A549 (cell line): ENCODE measurements at regions not wholly inside any gene's neighbourhood (a gene's known extent, or its start where the extent isn't known, plus 50 kb on each side); places are given as distances from the start of the nearest gene placed in this dataset.

Experiments
- ATAC-seq, 2 experiments: fragments of 200-7000 bp in 1 of 2; fragments of >200 bp in 1 of 2; cut with Nextera tagmentation in 1 of 2; cut with Tn5 transposase in 1 of 2; 3 replicates each; pipeline versions ENCODE4 v1.8.0 to v1.9.1; 2018 to 2020; ENCODE audit warnings: mild to moderate bottlenecking in 1 of 2, moderate library complexity in 1 of 2
- CTCF ChIA-PET: fragments of 300-600 bp; sonication (Branson Sonifier 250); formaldehyde crosslinking; extraction: SDS; loops from one replicate; lab custom pipeline; 2021; ENCODE audit warnings: antibody characterized with exemption, inconsistent platforms; lab: Yijun Ruan, JAX
- POLR2A ChIA-PET: fragments of 350-600 bp; formaldehyde crosslinking; extraction: SDS; loops from one replicate; lab custom pipeline; 2021; ENCODE audit warnings: antibody characterized with exemption, inconsistent platforms; lab: Yijun Ruan, JAX
- DNase-seq, 2 experiments: peaks; one replicate each; pipeline versions ENCODE4 v3.0.0 to v3.0.0-alpha.2; 2011 to 2016; ENCODE audit warnings: low read depth in 1 of 2, low spot score in 1 of 2
- FAIRE-seq: peaks from 2 replicates; lab custom pipeline; 2011; peaks lifted over from hg19 to GRCh38; lab: Jason Lieb, UNC
- H3K27ac ChIP-seq, 2 experiments: fragments of >200 bp; sonication (Bioruptor Twin); formaldehyde crosslinking; 3 replicates each; pipeline ENCODE4 v1.5.1; 2016 to 2017
- H3K4me1 ChIP-seq: fragments of >200 bp; sonication (Bioruptor Twin); formaldehyde crosslinking; 3 replicates; pipeline ENCODE4 v1.6.1; 2016
- H3K4me2 ChIP-seq: fragments of >200 bp; sonication (Bioruptor Twin); formaldehyde crosslinking; 3 replicates; pipeline ENCODE4 v1.6.1; 2016
- H3K4me3 ChIP-seq: fragments of >200 bp; sonication (Bioruptor Twin); formaldehyde crosslinking; 3 replicates; pipeline ENCODE4 v1.5.1; 2016
- H3K9me3 ChIP-seq: fragments of >200 bp; sonication (Bioruptor Twin); formaldehyde crosslinking; 3 replicates; pipeline ENCODE4 v1.6.1; 2016
- ATOH8 ChIP-seq: fragments of 250-450 bp; sonication (Bioruptor Pico); IDR thresholded peaks from 2 replicates; pipeline ENCODE4 v1.5.0; 2020; ENCODE audit warnings: low read depth, mild to moderate bottlenecking, moderate library complexity
- BHLHE40 ChIP-seq: IDR thresholded peaks from 2 replicates; pipeline ENCODE4 v1.6.1; 2012; ENCODE audit warnings: low read depth, low read length, inconsistent platforms
- CBX2 ChIP-seq: fragments of 200-600 bp; sonication (generic); IDR thresholded peaks from 2 replicates; pipeline ENCODE4 v1.6.1; 2016; ENCODE audit warnings: low read depth, mild to moderate bottlenecking, borderline replicate concordance
- CHD2 ChIP-seq: fragments of 150-350 bp; IDR thresholded peaks from 2 replicates; pipeline ENCODE4 v1.6.1; 2014; ENCODE audit warnings: low read length; ENCODE audit not compliant: partially characterized antibody
- CHD4 ChIP-seq: fragments of 200-600 bp; sonication (generic); IDR thresholded peaks from 2 replicates; pipeline ENCODE4 v1.6.1; 2016; ENCODE audit warnings: antibody characterized with exemption, mild to moderate bottlenecking, borderline replicate concordance
- EHF ChIP-seq: fragments of 250-450 bp; sonication (Bioruptor Pico); IDR thresholded peaks from 2 replicates; pipeline ENCODE4 v1.5.0; 2020; ENCODE audit warnings: mild to moderate bottlenecking
- ELK1 ChIP-seq: fragments of 150-350 bp; IDR thresholded peaks from 2 replicates; pipeline ENCODE4 v1.6.1; 2014; ENCODE audit warnings: low read depth, mild to moderate bottlenecking, low read length
- EP300 ChIP-seq, 2 experiments: fragments of >200 bp; sonication (Bioruptor Twin); formaldehyde crosslinking; IDR thresholded peaks; 2 replicates in 1 of 2; 3 replicates in 1 of 2; pipeline ENCODE4 v1.6.1; 2016 to 2017
- ESRRA ChIP-seq: fragments of 150-350 bp; IDR thresholded peaks from 2 replicates; pipeline ENCODE4 v1.6.1; 2014; ENCODE audit warnings: mild to moderate bottlenecking, low read length, borderline replicate concordance
- FOSB ChIP-seq: fragments of 250-450 bp; sonication (Bioruptor Pico); IDR thresholded peaks from 2 replicates; pipeline ENCODE4 v1.5.0; 2020; ENCODE audit warnings: mild to moderate bottlenecking, moderate library complexity
- FOSL2 ChIP-seq, 2 experiments: fragments of 450-650 bp in 1 of 2; fragments of >200 bp in 1 of 2; sonication (Bioruptor Twin) in 1 of 2; formaldehyde crosslinking; IDR thresholded peaks; 2 replicates each; pipeline versions ENCODE4 v1.5.0 to v1.6.1; 2016 to 2020; ENCODE audit warnings: mild to moderate bottlenecking in 1 of 2, moderate library complexity in 1 of 2
- FOXS1 ChIP-seq: fragments of 250-450 bp; sonication (Bioruptor Pico); IDR thresholded peaks from 2 replicates; pipeline ENCODE4 v1.5.0; 2020; ENCODE audit warnings: mild to moderate bottlenecking, moderate library complexity
- GATA3 ChIP-seq: IDR thresholded peaks from 2 replicates; pipeline ENCODE4 v1.6.1; 2012; ENCODE audit warnings: borderline replicate concordance
- HDAC2 ChIP-seq: fragments of 200-600 bp; sonication (generic); IDR thresholded peaks from 2 replicates; pipeline ENCODE4 v1.6.1; 2016
- HES2 ChIP-seq: fragments of >200 bp; sonication (Bioruptor Twin); formaldehyde crosslinking; IDR thresholded peaks from 2 replicates; pipeline ENCODE4 v1.6.1; 2016
- HOXB13 ChIP-seq: fragments of 250-450 bp; sonication (Bioruptor Pico); IDR thresholded peaks from 2 replicates; pipeline ENCODE4 v1.5.0; 2020; ENCODE audit warnings: low read depth, mild to moderate bottlenecking, moderate library complexity
- KDM5A ChIP-seq: fragments of 200-600 bp; sonication (generic); IDR thresholded peaks from 2 replicates; pipeline ENCODE4 v1.6.1; 2016; ENCODE audit warnings: antibody characterized with exemption, mild to moderate bottlenecking
- MAFK ChIP-seq: fragments of 450-650 bp; IDR thresholded peaks from 2 replicates; pipeline ENCODE4 v1.6.1; 2014; ENCODE audit not compliant: partially characterized antibody
- MYC ChIP-seq: IDR thresholded peaks from 2 replicates; pipeline ENCODE4 v1.6.1; 2012; ENCODE audit warnings: mild to moderate bottlenecking, inconsistent platforms, low read length, improper control_type of control experiment, borderline replicate concordance
- NFE2L2 ChIP-seq: fragments of 150-350 bp; conservative IDR thresholded peaks from 2 replicates; pipeline ENCODE4 v1.6.1; 2014; ENCODE audit warnings: low read length
- PHF8 ChIP-seq: fragments of 200-600 bp; sonication (generic); IDR thresholded peaks from 2 replicates; pipeline ENCODE4 v1.6.1; 2016; ENCODE audit warnings: low read depth, mild to moderate bottlenecking, antibody characterized with exemption, moderate library complexity, borderline replicate concordance
- POLR2AphosphoS2 ChIP-seq: conservative IDR thresholded peaks from 2 replicates; pipeline ENCODE4 v1.6.1; 2012; ENCODE audit warnings: low read length, improper control_type of control experiment, inconsistent platforms
- RARB ChIP-seq: fragments of 250-450 bp; sonication (Bioruptor Pico); IDR thresholded peaks from 2 replicates; pipeline ENCODE4 v1.8.0; 2021; ENCODE audit warnings: mild to moderate bottlenecking, moderate library complexity
- RNF2 ChIP-seq: fragments of 200-600 bp; sonication (generic); IDR thresholded peaks from 2 replicates; pipeline ENCODE4 v1.6.1; 2016; ENCODE audit warnings: low read depth, mild to moderate bottlenecking, antibody characterized with exemption, moderate library complexity, borderline replicate concordance
- SMC3 ChIP-seq: fragments of >200 bp; sonication (Bioruptor Twin); formaldehyde crosslinking; IDR thresholded peaks from 3 replicates; pipeline ENCODE4 v1.6.1; 2018; ENCODE audit warnings: inconsistent platforms
- SREBF2 ChIP-seq: fragments of 450-650 bp; IDR thresholded peaks from 2 replicates; pipeline ENCODE4 v1.6.1; 2014; ENCODE audit warnings: mild to moderate bottlenecking, moderate library complexity
- ZC3H11A ChIP-seq: fragments of 450-650 bp; IDR thresholded peaks from 2 replicates; pipeline ENCODE4 v1.6.1; 2014; ENCODE audit warnings: antibody characterized with exemption, mild to moderate bottlenecking
- ZFP36 ChIP-seq: fragments of 450-650 bp; IDR thresholded peaks from 2 replicates; pipeline ENCODE4 v1.6.1; 2014; ENCODE audit warnings: borderline replicate concordance; ENCODE audit not compliant: partially characterized antibody
- ZSCAN20 ChIP-seq: fragments of 250-450 bp; sonication (Bioruptor Pico); IDR thresholded peaks from 2 replicates; pipeline ENCODE4 v1.8.0; 2022; ENCODE audit warnings: mild to moderate bottlenecking, moderate library complexity
- WGBS: methylation state at CpG from one replicate; pipeline ENCODE4 v1.1.6; 2017; ENCODE audit errors: missing lambda C conversion rate; 5-methylcytosine and 5-hydroxymethylcytosine counted together
- TF ChIP-seq, protein P1 (sequence below): IDR thresholded peaks from 2 replicates; pipeline ENCODE4 v1.6.1; 2012

DNA sequence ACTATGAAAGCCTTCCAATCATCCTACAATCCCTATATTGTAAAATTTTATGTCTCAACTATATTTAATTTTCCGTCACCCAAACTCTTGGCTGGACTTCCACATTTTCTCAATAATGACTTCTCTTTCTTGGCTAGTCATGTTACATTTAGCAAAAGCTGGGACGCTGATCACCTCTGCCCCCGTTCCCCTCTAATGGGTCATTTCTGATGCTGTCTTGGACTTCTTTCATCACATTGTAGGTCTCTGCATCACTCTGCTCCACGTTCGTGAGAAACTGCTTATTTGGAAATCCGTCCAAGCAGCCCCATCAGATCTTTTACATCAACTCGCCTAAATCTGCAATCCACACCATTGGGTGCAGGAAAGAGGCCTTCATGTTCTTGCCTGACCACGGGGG, 203.8 kb downstream of the MYLK4 start:
- no peak for TF ChIP-seq GATA3
- no peak for TF ChIP-seq MYC
- no peak for TF ChIP-seq HDAC2
- no peak for TF ChIP-seq NFE2L2
- no peak for TF ChIP-seq POLR2AphosphoS2
- TF ChIP-seq ESRRA: no peak
- no peak for TF ChIP-seq HOXB13 (CRISPR knock-in tag)
- TF ChIP-seq SREBF2: no peak
- TF ChIP-seq CHD4: no peak
- TF ChIP-seq, all 56 proteins: peak for 0
- POLR2A ChIA-PET: no interaction called here
- WGBS: 64% methylated on average over 8 of the region's 8 CpGs

GRCh38 chr6:2545383-2546038, 205.2 kb downstream of the MYLK4 start:
- WGBS: 48% methylated on average over 6 of the region's 6 CpGs
- DNase-seq: no peak
- Histone ChIP-seq H3K4me2 (no peak overlapping the region), H3K4me1 (no peaks in the 10 kb centered on the region), H3K4me3 (no peak overlapping the region), H3K9me3 (0 out of 3 replicates have a peak, but pooled peaks cover 4% of the 10 kb centered on the region), H3K27ac (no peak overlapping the region)
- ATAC-seq: no peak
- no peak for FAIRE-seq
- CTCF ChIA-PET: interaction anchor here (0.9 kb wide), 1 partner anchor 88 kb away, joined by 3 read pairs; no protein-coding TSS in a partner anchor
- POLR2A ChIA-PET: no interaction called here
- TF ChIP-seq, protein P1, sequence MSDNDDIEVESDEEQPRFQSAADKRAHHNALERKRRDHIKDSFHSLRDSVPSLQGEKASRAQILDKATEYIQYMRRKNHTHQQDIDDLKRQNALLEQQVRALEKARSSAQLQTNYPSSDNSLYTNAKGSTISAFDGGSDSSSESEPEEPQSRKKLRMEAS: no peak
- TF ChIP-seq ZFP36 (no peak), ELK1 (no peak), RARB (CRISPR knock-in tag) (no peak), FOXS1 (CRISPR knock-in tag) (no peak), EHF (CRISPR knock-in tag) (no peak), BHLHE40 (no peak), ZC3H11A (no peak), MAFK (no peak), EP300 (IDR thresholded peaks at IDR 0.05) (no peak), CBX2 (no peak), KDM5A (no peak), RNF2 (no peak), ZSCAN20 (CRISPR knock-in tag) (no peak), FOSB (no peak), MYC (no peak), GATA3 (no peak), PHF8 (no peak)

More for the DNA sequence above, 203.8 kb downstream of the MYLK4 start:
- CTCF ChIA-PET: no interaction called here
- no peak overlapping the region for H3K27ac ChIP-seq
- 0 out of 3 replicates have a peak, but pooled peaks cover 4% of the 10 kb centered on the region for H3K9me3 ChIP-seq
- H3K4me2 ChIP-seq: no peak overlapping the region
- H3K4me3 ChIP-seq: no peak overlapping the region
- no peak for DNase-seq
- no peak for ATAC-seq
- no peak for FAIRE-seq
- H3K4me1 ChIP-seq: no peaks in the 10 kb centered on the region

- Histone ChIP-seq H3K27ac (no peak overlapping the region), H3K4me1 (no peaks in the 10 kb centered on the region), H3K9me3 (0 out of 3 replicates have a peak, but pooled peaks cover 4% of the 10 kb centered on the region), H3K4me2 (no peak overlapping the region), H3K4me3 (no peak overlapping the region)
- TF ChIP-seq HOXB13 (CRISPR knock-in tag) (no peak), CHD2 (no peak), HES2 (no peak), ATOH8 (no peak), SMC3 (no peak), FOSL2 (IDR thresholded peaks at IDR 0.05) (no peak), FOSL2 (CRISPR knock-in tag; IDR thresholded peaks at IDR 0.05) (no peak), RARB (CRISPR knock-in tag) (no peak), EHF (CRISPR knock-in tag) (no peak), BHLHE40 (no peak), KDM5A (no peak)
- DNase-seq (no peak), ATAC-seq (no peak), FAIRE-seq (no peak)
- 62% methylated on average over 2 of the region's 2 CpGs for WGBS
- ChIA-PET CTCF (interaction anchor here (0.7 kb wide), 1 partner anchor 19 kb away, joined by 3 read pairs; no protein-coding TSS in a partner anchor), POLR2A (no interaction called here)
Observed at GRCh38 chr6:2543321-2543720, 207.4 kb downstream of the MYLK4 start.
